ENCODE measurements at regions not wholly inside any gene's neighbourhood (a gene's known extent, or its start where the extent isn't known, plus 50 kb on each side); places are given as distances from the start of the nearest gene placed in this dataset.

DNA sequence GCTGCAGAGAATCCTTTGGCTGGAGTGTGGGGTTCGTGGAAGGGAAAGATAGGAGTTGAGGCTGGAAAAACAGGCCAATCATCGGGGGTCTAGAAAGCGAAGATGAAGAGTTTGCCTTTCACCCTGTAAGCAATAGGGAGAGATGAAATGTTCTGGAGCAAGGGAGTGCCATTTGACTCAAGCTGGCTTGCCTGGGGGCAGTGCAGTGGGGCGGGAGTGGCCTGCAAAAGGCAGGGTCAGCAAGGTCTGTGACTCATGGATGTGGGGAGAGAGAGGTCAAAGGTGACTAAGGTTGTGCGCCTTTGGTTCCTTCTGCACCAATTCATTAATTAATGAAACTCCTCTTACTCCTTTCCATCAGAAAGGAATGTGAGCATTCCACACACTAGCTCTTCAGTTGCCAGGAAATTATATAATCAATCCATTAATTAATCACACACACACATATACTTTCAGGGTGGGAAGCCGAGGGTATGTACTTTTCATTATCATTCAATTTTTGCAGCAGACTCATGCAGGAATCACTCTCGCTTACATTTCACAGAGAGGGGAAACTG lies 227.6 kb downstream of the MYCN start:
- in situ Hi-C loops (cut with HindIII; ENCODE audit: low sequenced_read_pairs), result no loop called here

DNA sequence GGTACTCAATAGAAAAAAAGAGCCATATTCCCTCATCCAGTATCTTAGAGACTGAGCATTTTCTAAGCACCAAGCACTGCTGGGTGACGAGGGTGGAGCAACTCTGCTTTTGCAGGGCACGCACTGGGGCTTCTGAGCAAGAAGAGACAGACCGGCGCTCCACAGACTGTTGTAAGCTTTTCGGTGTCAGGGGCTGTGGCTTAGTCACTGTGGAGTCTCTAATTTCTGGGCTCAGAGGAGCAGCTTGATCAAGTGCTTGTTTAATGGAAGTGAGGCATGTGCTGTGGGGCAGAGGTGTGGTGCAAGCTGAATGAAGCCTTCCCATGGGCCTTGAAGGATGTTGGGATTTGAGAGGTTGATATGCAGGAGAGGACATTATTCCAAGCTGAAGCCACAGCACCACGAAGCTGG lies 227.1 kb downstream of the MYCN start:
- in situ Hi-C loops (cut with HindIII; ENCODE audit: low sequenced_read_pairs), result no loop called here

GRCh38 chr2:16166327-16166981 lies 226.1 kb downstream of the MYCN start:
- in situ Hi-C loops (cut with HindIII; ENCODE audit: low sequenced_read_pairs), result no loop called here

DNA sequence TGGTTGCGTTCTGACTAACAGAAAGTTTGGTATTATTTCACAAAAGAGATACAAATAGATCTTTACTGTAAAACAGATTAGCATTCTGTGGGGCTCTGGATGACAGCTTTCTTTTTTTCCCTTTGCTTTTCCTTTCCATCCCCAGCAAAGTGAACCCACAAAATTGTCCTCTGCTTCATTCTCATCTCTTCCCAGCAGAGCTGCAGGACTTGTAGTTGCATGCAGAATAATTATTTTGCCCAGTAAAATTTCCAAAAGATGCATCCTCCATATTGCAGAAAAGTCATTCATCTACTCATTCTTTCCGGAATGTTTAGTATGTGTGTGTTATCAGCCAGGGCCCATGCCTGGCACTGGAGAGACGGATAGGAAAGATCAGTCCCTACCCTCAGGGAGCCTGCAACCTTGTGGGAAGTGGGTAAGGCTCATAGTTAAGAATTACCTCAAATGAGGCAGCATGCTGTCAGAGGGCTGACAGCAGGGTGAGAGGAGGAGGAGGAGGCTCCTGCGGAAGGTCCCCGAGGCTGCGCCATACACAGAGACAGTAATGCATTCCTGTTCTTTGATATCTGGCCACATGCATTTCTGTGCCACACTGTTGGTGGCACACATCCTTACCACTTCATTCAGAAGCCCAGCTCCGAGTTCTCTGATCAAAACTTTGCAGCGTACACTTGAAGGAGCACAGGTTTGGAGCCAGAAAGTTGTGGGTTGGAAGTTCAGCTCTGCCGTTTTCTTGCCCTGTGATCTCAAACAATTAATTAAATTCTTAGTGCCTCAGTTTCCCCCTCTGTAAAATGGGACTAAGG lies 225.4 kb downstream of the MYCN start:
- in situ Hi-C loops (cut with HindIII; ENCODE audit: low sequenced_read_pairs), result no loop called here

DNA sequence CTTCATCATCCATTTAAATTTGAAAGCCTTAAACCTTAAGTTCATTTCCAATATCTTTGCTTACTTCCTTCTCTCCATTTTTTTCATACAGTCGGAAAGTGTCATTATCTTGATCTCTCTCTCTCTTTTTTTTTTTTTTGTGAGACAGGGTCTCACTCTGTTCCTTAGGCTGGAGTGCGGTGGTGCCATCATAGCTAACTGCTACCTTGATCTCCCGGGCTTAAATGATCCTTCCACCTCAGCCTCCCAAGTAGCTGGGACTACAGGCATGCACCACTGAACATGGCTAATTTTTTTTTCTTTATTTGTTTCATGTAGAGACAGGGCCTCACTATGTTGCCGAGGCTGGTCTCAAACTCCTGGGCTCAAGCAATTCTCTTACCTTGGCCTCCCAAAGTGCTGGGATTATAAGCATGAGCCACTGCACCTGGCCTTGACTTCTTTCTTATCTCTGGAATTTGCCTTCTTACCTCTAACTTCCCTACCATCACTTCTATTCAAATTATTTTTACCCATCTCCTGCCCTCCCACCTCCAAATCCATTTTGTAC lies 222.2 kb downstream of the MYCN start:
- in situ Hi-C loops (cut with HindIII; ENCODE audit: low sequenced_read_pairs), result no loop called here

DNA sequence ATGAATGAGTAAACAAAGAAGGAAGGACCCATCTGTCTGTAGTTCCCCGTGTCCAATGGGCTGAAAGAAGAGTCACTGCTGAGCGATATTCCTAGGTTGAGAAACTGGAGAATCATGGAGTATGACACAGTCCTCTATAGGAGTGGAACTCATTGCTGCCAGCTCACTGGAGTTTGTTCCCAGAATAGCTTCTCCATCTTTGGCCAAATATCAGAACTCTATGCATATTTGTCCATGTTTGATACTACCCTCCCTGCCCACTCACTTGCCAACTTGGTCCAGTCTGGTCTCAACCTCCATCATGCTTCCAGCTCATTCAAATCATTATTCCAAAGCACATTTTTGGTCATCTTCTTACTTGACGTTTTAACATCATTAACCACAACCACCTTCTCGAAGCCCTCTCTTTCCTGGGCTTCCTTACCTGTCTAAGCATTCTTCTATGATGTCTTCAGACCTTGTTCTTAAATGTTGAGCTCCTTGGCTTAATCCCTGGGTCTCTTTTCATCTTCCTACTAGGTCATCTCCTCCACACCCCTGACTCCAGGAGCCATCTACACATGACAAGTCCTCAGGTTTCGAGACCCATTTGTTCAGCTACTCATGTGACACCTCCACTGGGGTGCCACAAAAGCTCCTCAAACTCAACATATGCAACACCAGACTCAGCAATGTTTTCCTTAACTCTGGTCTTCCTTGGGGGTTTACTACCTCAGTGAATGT lies 221.6 kb downstream of the MYCN start:
- in situ Hi-C loops (cut with HindIII; ENCODE audit: low sequenced_read_pairs), result no loop called here

DNA sequence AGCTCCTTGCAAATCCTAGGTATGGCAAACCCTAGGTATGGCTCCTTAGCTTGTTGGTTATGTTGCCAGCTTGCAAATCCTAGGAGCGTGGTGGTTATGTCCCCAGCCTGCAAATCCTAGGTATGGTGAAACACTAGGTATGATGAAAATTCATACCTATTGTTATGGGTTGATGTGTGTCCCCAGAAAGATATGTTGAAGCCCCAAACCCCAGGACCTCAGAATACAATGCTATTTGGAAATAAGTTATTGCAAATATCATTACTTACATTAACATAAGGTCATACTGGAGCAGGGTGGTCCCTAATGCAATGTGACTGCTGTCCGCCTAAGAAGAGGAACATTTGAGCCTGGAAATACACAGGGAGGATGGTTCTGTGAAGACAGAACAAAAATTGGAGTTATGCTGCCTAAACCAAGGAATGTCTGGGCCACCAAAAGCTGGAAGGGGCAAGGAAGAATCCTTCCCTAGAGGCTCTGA lies 220.8 kb downstream of the MYCN start:
- in situ Hi-C loops (cut with HindIII; ENCODE audit: low sequenced_read_pairs), result no loop called here

- in situ Hi-C loops (cut with HindIII; ENCODE audit: low sequenced_read_pairs), result no loop called here
These were observed 220.1 kb downstream of the MYCN start for GRCh38 chr2:16160281-16161084.

- in situ Hi-C loops (cut with HindIII; ENCODE audit: low sequenced_read_pairs), result no loop called here
These were observed 216.1 kb downstream of the MYCN start for GRCh38 chr2:16156411-16156810.

DNA sequence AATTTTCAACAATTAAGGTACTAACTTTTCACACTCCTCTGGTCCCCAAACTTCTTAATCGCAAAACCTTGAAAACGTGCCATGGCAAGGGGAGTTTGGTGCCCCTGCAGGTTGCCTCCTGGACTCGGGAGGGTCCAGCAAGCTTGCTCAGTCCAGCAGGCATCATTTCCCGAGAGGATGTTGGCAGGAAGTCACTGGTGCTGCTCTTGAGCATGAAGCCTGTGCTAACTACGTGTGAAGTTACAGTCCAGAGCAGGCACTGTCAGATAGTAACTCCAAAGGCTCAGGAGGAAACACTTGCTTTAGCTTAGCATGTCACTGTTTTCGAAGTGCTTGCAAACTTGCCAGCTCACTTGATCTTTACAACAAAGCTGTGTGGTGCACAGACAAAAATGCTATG lies 215.4 kb downstream of the MYCN start:
- in situ Hi-C loops (cut with HindIII; ENCODE audit: low sequenced_read_pairs), result no loop called here

GRCh38 chr2:16155366-16155765 lies 215.0 kb downstream of the MYCN start:
- in situ Hi-C loops (cut with HindIII; ENCODE audit: low sequenced_read_pairs), result no loop called here

DNA sequence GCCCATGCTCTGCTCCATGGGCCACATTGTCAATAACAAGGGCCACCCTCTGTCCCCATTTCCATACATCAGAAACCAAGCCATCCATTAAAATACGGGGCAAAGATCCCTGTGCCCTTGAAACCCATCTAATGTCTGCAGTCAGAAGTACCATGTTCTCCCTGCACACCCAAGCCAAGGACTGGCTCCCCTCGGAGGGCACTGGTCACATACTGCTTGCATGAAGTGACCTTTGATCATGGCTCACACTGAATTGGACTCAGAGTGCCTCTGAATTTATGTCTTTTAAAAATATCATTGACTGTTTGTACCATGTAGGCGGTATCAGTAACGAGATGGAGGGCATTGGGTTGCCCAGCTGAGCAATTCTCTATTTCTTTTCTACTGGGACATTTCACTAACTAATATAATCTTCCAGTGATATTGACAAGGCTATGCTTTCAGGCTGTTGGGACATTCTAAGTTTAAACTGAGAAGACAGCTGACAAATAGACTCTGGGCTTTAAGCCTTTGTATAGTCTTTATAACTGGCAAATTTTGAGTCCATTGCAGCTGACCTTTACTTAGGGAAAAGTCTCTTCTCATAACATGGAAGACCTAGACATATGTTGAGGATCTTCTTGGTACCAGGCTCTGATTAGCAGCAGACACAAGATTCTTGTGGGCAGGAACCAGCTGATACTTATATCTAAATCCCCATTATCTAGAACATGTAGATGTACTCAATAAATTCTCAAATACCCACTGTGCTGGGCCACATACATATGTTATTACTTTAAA lies 214.3 kb downstream of the MYCN start:
- in situ Hi-C loops (cut with HindIII; ENCODE audit: low sequenced_read_pairs), result no loop called here

- in situ Hi-C loops (cut with HindIII; ENCODE audit: low sequenced_read_pairs), result no loop called here
These were observed 213.7 kb downstream of the MYCN start for GRCh38 chr2:16154061-16154460.

GRCh38 chr2:16153754-16154035 lies 213.3 kb downstream of the MYCN start:
- in situ Hi-C loops (cut with HindIII; ENCODE audit: low sequenced_read_pairs), result no loop called here

GRCh38 chr2:16152928-16153753 lies 212.8 kb downstream of the MYCN start:
- in situ Hi-C loops (cut with HindIII; ENCODE audit: low sequenced_read_pairs), result no loop called here

GRCh38 chr2:16152071-16152927 lies 211.9 kb downstream of the MYCN start:
- in situ Hi-C loops (cut with HindIII; ENCODE audit: low sequenced_read_pairs), result no loop called here

DNA sequence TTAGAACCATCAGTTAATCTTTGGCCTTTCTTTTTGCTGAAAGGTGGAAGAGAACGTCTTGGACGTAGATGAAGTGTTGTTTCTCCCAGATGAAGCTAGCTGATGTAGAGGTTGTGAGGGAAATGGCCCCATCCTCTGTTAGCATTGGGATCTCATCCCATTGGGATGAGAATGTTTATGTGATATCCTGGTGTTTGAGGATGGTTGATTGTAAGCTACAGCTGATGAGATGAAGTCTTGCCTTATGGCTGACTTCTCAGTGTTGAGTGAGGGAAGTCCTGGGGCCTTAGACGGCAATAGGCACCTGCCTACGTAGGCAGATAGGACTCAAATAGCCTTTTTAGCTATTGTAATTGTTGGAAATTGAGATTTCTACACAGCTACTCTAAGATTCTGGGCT lies 211.3 kb downstream of the MYCN start:
- in situ Hi-C loops (cut with HindIII; ENCODE audit: low sequenced_read_pairs), result no loop called here

GRCh38 chr2:16151281-16151570 lies 210.9 kb downstream of the MYCN start:
- in situ Hi-C loops (cut with HindIII; ENCODE audit: low sequenced_read_pairs), result no loop called here

Measured in DLD1 (cell line).